Smooth muscle cell (in vitro differentiated cells): ENCODE measurements at regions not wholly inside any gene's neighbourhood (a gene's known extent, or its start where the extent isn't known, plus 50 kb on each side); places are given as distances from the start of the nearest gene placed in this dataset.

Experiments
- DNase-seq: peaks from one replicate; lab custom pipeline; 2025; ENCODE audit not compliant: unreplicated experiment; lab: John Stamatoyannopoulos, UW
- H2AFZ ChIP-seq: fragments of 200-600 bp; sonication (generic); 2 replicates; pipeline ENCODE4 v1.6.0; 2016; ENCODE audit warnings: antibody characterized with exemption, low read depth, mild to moderate bottlenecking
- H3F3A ChIP-seq: fragments of 200-600 bp; sonication (generic); 2 replicates; pipeline ENCODE4 v1.6.0; 2017; ENCODE audit warnings: antibody characterized with exemption, low read depth
- H3K27ac ChIP-seq: fragments of 200-600 bp; sonication (generic); 2 replicates; pipeline ENCODE4 v1.5.1; 2016; ENCODE audit warnings: low read depth, mild to moderate bottlenecking
- H3K27me3 ChIP-seq: fragments of 200-600 bp; sonication (generic); 2 replicates; pipeline ENCODE4 v1.6.1; 2016; ENCODE audit warnings: low read depth, mild to moderate bottlenecking
- H3K36me3 ChIP-seq: fragments of 200-600 bp; sonication (generic); 2 replicates; pipeline ENCODE4 v1.5.1; 2016; ENCODE audit warnings: low read depth
- H3K4me1 ChIP-seq: fragments of 200-600 bp; sonication (generic); 2 replicates; pipeline ENCODE4 v1.5.1; 2016; ENCODE audit warnings: low read depth
- H3K4me2 ChIP-seq: fragments of 200-600 bp; sonication (generic); 2 replicates; pipeline ENCODE4 v1.6.0; 2016; ENCODE audit warnings: mild to moderate bottlenecking
- H3K4me3 ChIP-seq: fragments of 200-600 bp; sonication (generic); 2 replicates; pipeline ENCODE4 v1.5.1; 2016; ENCODE audit warnings: mild to moderate bottlenecking
- H3K79me2 ChIP-seq: fragments of 200-600 bp; sonication (generic); 2 replicates; pipeline ENCODE4 v1.6.0; 2016; ENCODE audit warnings: low read depth, mild to moderate bottlenecking
- H3K9ac ChIP-seq: fragments of 200-600 bp; sonication (generic); 2 replicates; pipeline ENCODE4 v1.6.0; 2016; ENCODE audit warnings: low read depth
- H3K9me3 ChIP-seq: fragments of 200-600 bp; sonication (generic); replicated peaks from 2 replicates; pipeline ENCODE4 v1.5.1; 2016; ENCODE audit warnings: low read depth
- H4K20me1 ChIP-seq: fragments of 200-600 bp; sonication (generic); 2 replicates; pipeline ENCODE4 v1.6.0; 2016; ENCODE audit warnings: low read depth
- CTCF ChIP-seq: fragments of 200-600 bp; sonication (generic); IDR thresholded peaks from 2 replicates; pipeline ENCODE4 v1.5.1; 2017; ENCODE audit warnings: borderline replicate concordance, mild to moderate bottlenecking, antibody characterized with exemption; ENCODE audit not compliant: insufficient read depth, poor library complexity, severe bottlenecking
- WGBS: methylation state at CpG from one replicate; pipeline ENCODE4 v1.1.7; 2016; ENCODE audit warnings: low lambda C conversion rate; 5-methylcytosine and 5-hydroxymethylcytosine counted together

GRCh38 chr2:109736177-109736827 is 57.8 kb upstream of the RGPD5 start:
- WGBS = 58% methylated on average over 15 of the region's 15 CpGs
- no peak overlapping the region for H3K9ac ChIP-seq
- no peaks in the 10 kb centered on the region for H3K9me3 ChIP-seq
- no peaks in the 10 kb centered on the region for H3K79me2 ChIP-seq
- H2AFZ ChIP-seq = peak overlapping the region; percentile 45
- no peak overlapping the region for H3K4me2 ChIP-seq
- no peaks in the 10 kb centered on the region for H4K20me1 ChIP-seq
- no peaks in the 10 kb centered on the region for H3K4me1 ChIP-seq
- no peak for DNase-seq
- H3K27ac ChIP-seq = no peak overlapping the region
- no peaks in the 10 kb centered on the region for H3F3A ChIP-seq
- H3K27me3 ChIP-seq = no peaks in the 10 kb centered on the region
- TF ChIP-seq CTCF = peak; percentile 78
- H3K36me3 ChIP-seq = no peaks in the 10 kb centered on the region
- H3K4me3 ChIP-seq = no peak overlapping the region
